Glutamatergic neuron (in vitro differentiated cells): ENCODE measurements at regions not wholly inside any gene's neighbourhood (a gene's known extent, or its start where the extent isn't known, plus 50 kb on each side); places are given as distances from the start of the nearest gene placed in this dataset.

Experiments used
- DNase-seq: peaks from one replicate; pipeline ENCODE4 v3.0.0; 2022
- H3K27ac Mint-ChIP-seq: one replicate; pipeline ENCODE4 v1.8.0; 2020; ENCODE audit warnings: mild to moderate bottlenecking, mixed read lengths, inconsistent platforms; ENCODE audit not compliant: unreplicated experiment
- H3K27me3 Mint-ChIP-seq: one replicate; pipeline ENCODE4 v1.8.0; 2020; ENCODE audit warnings: mild to moderate bottlenecking, moderate library complexity, mixed read lengths, inconsistent platforms; ENCODE audit not compliant: unreplicated experiment
- H3K36me3 Mint-ChIP-seq: one replicate; pipeline ENCODE4 v1.8.0; 2020; ENCODE audit warnings: mild to moderate bottlenecking, mixed read lengths, inconsistent platforms; ENCODE audit not compliant: unreplicated experiment
- H3K4me1 Mint-ChIP-seq: one replicate; pipeline ENCODE4 v1.8.0; 2020; ENCODE audit warnings: mild to moderate bottlenecking, low read depth, mixed read lengths, inconsistent platforms; ENCODE audit not compliant: unreplicated experiment
- H3K4me3 Mint-ChIP-seq: one replicate; pipeline ENCODE4 v1.8.0; 2020; ENCODE audit warnings: mild to moderate bottlenecking, mixed read lengths, inconsistent platforms; ENCODE audit not compliant: unreplicated experiment
- H3K9me3 Mint-ChIP-seq: one replicate; pipeline ENCODE4 v1.8.0; 2020; ENCODE audit warnings: mild to moderate bottlenecking, moderate library complexity, mixed read lengths, inconsistent platforms; ENCODE audit not compliant: unreplicated experiment
- CTCF ChIP-seq: fragments of 200-600 bp; sonication (generic); IDR thresholded peaks from one replicate; pipeline ENCODE4 v1.5.0; 2021; ENCODE audit not compliant: partially characterized antibody, unreplicated experiment

GRCh38 chr5:75856056-75856455, 138.8 kb upstream of the POC5 start:
- Mint-ChIP-seq H3K27me3 (no peaks in the 10 kb centered on the region), H3K4me3 (no peak overlapping the region), H3K27ac (no peak overlapping the region), H3K36me3 (no peaks in the 10 kb centered on the region), H3K9me3 (no peaks in the 10 kb centered on the region), H3K4me1 (no peaks in the 10 kb centered on the region)
- DNase-seq: no peak
- TF ChIP-seq CTCF: no peak

- no peak for DNase-seq
- no peak for TF ChIP-seq CTCF
- no peak overlapping the region for H3K4me3 Mint-ChIP-seq
- peaks cover 3% of the 10 kb centered on the region for H3K27me3 Mint-ChIP-seq
- no peaks in the 10 kb centered on the region for H3K4me1 Mint-ChIP-seq
- no peaks in the 10 kb centered on the region for H3K9me3 Mint-ChIP-seq
- H3K36me3 Mint-ChIP-seq: no peaks in the 10 kb centered on the region
- no peak overlapping the region for H3K27ac Mint-ChIP-seq
Observed at GRCh38 chr5:75848077-75848476, 130.8 kb upstream of the POC5 start.

GRCh38 chr5:75847561-75848021, 130.4 kb upstream of the POC5 start:
- peaks cover 3% of the 10 kb centered on the region for H3K27me3 Mint-ChIP-seq
- H3K4me3 Mint-ChIP-seq: no peak overlapping the region
- no peaks in the 10 kb centered on the region for H3K36me3 Mint-ChIP-seq

GRCh38 chr5:75844301-75844700, 127.1 kb upstream of the POC5 start:
- Mint-ChIP-seq H3K27ac (no peak overlapping the region), H3K36me3 (no peaks in the 10 kb centered on the region), H3K27me3 (peaks cover 3% of the 10 kb centered on the region), H3K4me3 (no peak overlapping the region), H3K4me1 (no peaks in the 10 kb centered on the region), H3K9me3 (no peaks in the 10 kb centered on the region)
- no peak for TF ChIP-seq CTCF
- no peak for DNase-seq

More at GRCh38 chr5:75847561-75848021, 130.4 kb upstream of the POC5 start:
- Mint-ChIP-seq H3K4me1 (no peaks in the 10 kb centered on the region), H3K9me3 (no peaks in the 10 kb centered on the region), H3K27ac (no peak overlapping the region)
- no peak for TF ChIP-seq CTCF
- DNase-seq: no peak

GRCh38 chr5:75843319-75843718, 126.1 kb upstream of the POC5 start:
- H3K9me3 Mint-ChIP-seq: no peaks in the 10 kb centered on the region
- no peaks in the 10 kb centered on the region for H3K36me3 Mint-ChIP-seq
- no peak overlapping the region for H3K27ac Mint-ChIP-seq
- no peak overlapping the region for H3K4me3 Mint-ChIP-seq
- TF ChIP-seq CTCF: no peak
- DNase-seq: no peak
- H3K27me3 Mint-ChIP-seq: peaks cover 3% of the 10 kb centered on the region
- H3K4me1 Mint-ChIP-seq: no peaks in the 10 kb centered on the region
